ENCODE measurements at regions not wholly inside any gene's neighbourhood (a gene's known extent, or its start where the extent isn't known, plus 50 kb on each side); places are given as distances from the start of the nearest gene placed in this dataset.
"Not testable (repeated sequence)": the region's sequence is repeated elsewhere in the genome, so short reads cannot be mapped to it uniquely, and the experiment has no call there.

- no peak for DNase-seq (ENCODE audit: low read depth in 2 of 2)
Observed at GRCh38 chr9:31868830-31869229, 515.6 kb upstream of the ACO1 start.

- no peak for DNase-seq (ENCODE audit: low read depth in 2 of 2)
Observed at GRCh38 chr9:31870276-31870675, 514.2 kb upstream of the ACO1 start.

GRCh38 chr9:31873722-31874121 lies 510.7 kb upstream of the ACO1 start:
- no peak for DNase-seq (ENCODE audit: low read depth in 2 of 2)

- no peak for DNase-seq (ENCODE audit: low read depth in 2 of 2)
Observed at GRCh38 chr9:31894008-31894407, 490.4 kb upstream of the ACO1 start.

- no peak for DNase-seq (ENCODE audit: low read depth in 2 of 2)
Observed at GRCh38 chr9:31908158-31908890, 476.1 kb upstream of the ACO1 start.

- no peak for DNase-seq (ENCODE audit: low read depth in 2 of 2)
Observed at GRCh38 chr9:31908891-31909480, 475.5 kb upstream of the ACO1 start.

GRCh38 chr9:31912636-31913035 lies 471.8 kb upstream of the ACO1 start:
- no peak for DNase-seq (ENCODE audit: low read depth in 2 of 2)

- no peak for DNase-seq (ENCODE audit: low read depth in 2 of 2)
Observed at GRCh38 chr9:31916591-31917241, 467.7 kb upstream of the ACO1 start.

- not testable (repeated sequence) for DNase-seq (ENCODE audit: low read depth in 2 of 2)
Observed at GRCh38 chr9:31937737-31938136, 446.7 kb upstream of the ACO1 start.

- no peak for DNase-seq (ENCODE audit: low read depth in 2 of 2)
Observed at GRCh38 chr9:31950756-31951155, 433.7 kb upstream of the ACO1 start.

- no peak for DNase-seq (ENCODE audit: low read depth in 2 of 2)
Observed at GRCh38 chr9:31958572-31958971, 425.9 kb upstream of the ACO1 start.

GRCh38 chr9:31969552-31969951 lies 414.9 kb upstream of the ACO1 start:
- DNase-seq (ENCODE audit: low read depth in 2 of 2) = no peak

GRCh38 chr9:31983895-31984294 lies 400.5 kb upstream of the ACO1 start:
- no peak for DNase-seq (ENCODE audit: low read depth in 2 of 2)

GRCh38 chr9:31996331-31996730 lies 388.1 kb upstream of the ACO1 start:
- DNase-seq (ENCODE audit: low read depth in 2 of 2) = no peak

- DNase-seq (ENCODE audit: low read depth in 2 of 2) = no peak
Observed at GRCh38 chr9:32004431-32005076, 379.9 kb upstream of the ACO1 start.

- no peak for DNase-seq (ENCODE audit: low read depth in 2 of 2)
Observed at GRCh38 chr9:32010322-32010721, 374.1 kb upstream of the ACO1 start.

GRCh38 chr9:32011049-32011448 lies 373.4 kb upstream of the ACO1 start:
- no peak for DNase-seq (ENCODE audit: low read depth in 2 of 2)

GRCh38 chr9:32015795-32016194 lies 368.6 kb upstream of the ACO1 start:
- no peak for DNase-seq (ENCODE audit: low read depth in 2 of 2)

GRCh38 chr9:32045513-32045912 lies 338.9 kb upstream of the ACO1 start:
- DNase-seq (ENCODE audit: low read depth in 2 of 2) = no peak

GRCh38 chr9:32067261-32067660 lies 317.2 kb upstream of the ACO1 start:
- DNase-seq (ENCODE audit: low read depth in 2 of 2) = no peak

GRCh38 chr9:32069169-32069813 lies 315.2 kb upstream of the ACO1 start:
- DNase-seq (ENCODE audit: low read depth in 2 of 2) = no peak

GRCh38 chr9:32069969-32070368 lies 314.5 kb upstream of the ACO1 start:
- no peak for DNase-seq (ENCODE audit: low read depth in 2 of 2)

Data from stimulated activated CD4-positive, alpha-beta T cell treated with anti-CD3 and anti-CD28 coated beads, Interleukin-1b, Interleukin-23, amount 100 ng/mL, for 4 hours (primary cell).